NB4 (cell line): ENCODE measurements at regions not wholly inside any gene's neighbourhood (a gene's known extent, or its start where the extent isn't known, plus 50 kb on each side); places are given as distances from the start of the nearest gene placed in this dataset.

ENCODE experiments used
- CTCF ChIP-seq: IDR thresholded peaks from one replicate; pipeline ENCODE4 v1.5.1; 2012; ENCODE audit warnings: low read depth, low read length
- MAX ChIP-seq: IDR thresholded peaks from 2 replicates; pipeline ENCODE4 v1.6.1; 2011; ENCODE audit warnings: low read depth, low read length
- MYC ChIP-seq: IDR thresholded peaks from 2 replicates; pipeline ENCODE4 v1.6.1; 2011; ENCODE audit warnings: low read depth, low read length
- POLR2A ChIP-seq: IDR thresholded peaks from 2 replicates; pipeline ENCODE4 v1.6.1; 2011; ENCODE audit warnings: mild to moderate bottlenecking; ENCODE audit not compliant: insufficient read length; ENCODE audit errors: extremely low read depth

- TF ChIP-seq MYC (no peak), CTCF (no peak), POLR2A (no peak), MAX (no peak)
Observed at GRCh38 chr10:69692891-69693290, 62.8 kb downstream of the FAM241B start.
